ENCODE measurements at regions not wholly inside any gene's neighbourhood (a gene's known extent, or its start where the extent isn't known, plus 50 kb on each side); places are given as distances from the start of the nearest gene placed in this dataset.

GRCh38 chr2:59322870-59323269 is 1081.7 kb upstream of the FANCL start:
- no peak for ATAC-seq
- TF ChIP-seq ZNF70 (CRISPR knock-in tag; IDR thresholded peaks at IDR 0.05) = no peak
- TF ChIP-seq GLIS3 (CRISPR knock-in tag; IDR thresholded peaks at IDR 0.05) = no peak
- no peak for TF ChIP-seq ZC3H10 (CRISPR knock-in tag; IDR thresholded peaks at IDR 0.05)
- TF ChIP-seq CSRNP3 (CRISPR knock-in tag; IDR thresholded peaks at IDR 0.05) = no peak
- no peak for TF ChIP-seq PATZ1 (CRISPR knock-in tag; IDR thresholded peaks at IDR 0.05; ENCODE audit: borderline replicate concordance)
- no peak for TF ChIP-seq SNAI2 (CRISPR knock-in tag; IDR thresholded peaks at IDR 0.05)
- TF ChIP-seq ZNF8 (CRISPR knock-in tag; IDR thresholded peaks at IDR 0.05) = no peak
- no peak for TF ChIP-seq ARNTL (CRISPR knock-in tag; IDR thresholded peaks at IDR 0.05; ENCODE audit: borderline replicate concordance, low read depth)
- no peak for TF ChIP-seq POU6F1 (CRISPR knock-in tag; IDR thresholded peaks at IDR 0.05; ENCODE audit: borderline replicate concordance, low read depth)
- no peak for TF ChIP-seq CSDC2 (CRISPR knock-in tag; IDR thresholded peaks at IDR 0.05)
- TF ChIP-seq CREB5 (CRISPR knock-in tag; IDR thresholded peaks at IDR 0.05; ENCODE audit: low read depth) = no peak
- no peak for TF ChIP-seq ISL1 (CRISPR knock-in tag; IDR thresholded peaks at IDR 0.05)
- no peak for TF ChIP-seq ZFP3 (CRISPR knock-in tag; IDR thresholded peaks at IDR 0.05)
- no peak for TF ChIP-seq ESRRG (CRISPR knock-in tag; IDR thresholded peaks at IDR 0.05)
- TF ChIP-seq PPARA (CRISPR knock-in tag; IDR thresholded peaks at IDR 0.05; ENCODE audit: borderline replicate concordance) = no peak
- TF ChIP-seq OSR1 (CRISPR knock-in tag; IDR thresholded peaks at IDR 0.05) = no peak
- no peak for TF ChIP-seq ZFP30 (CRISPR knock-in tag; IDR thresholded peaks at IDR 0.05)
- no peak for TF ChIP-seq TSHZ2 (CRISPR knock-in tag; IDR thresholded peaks at IDR 0.05)

- no peak for ATAC-seq
- TF ChIP-seq OSR1 (CRISPR knock-in tag; IDR thresholded peaks at IDR 0.05) = no peak
- TF ChIP-seq CSDC2 (CRISPR knock-in tag; IDR thresholded peaks at IDR 0.05) = no peak
- TF ChIP-seq ZNF8 (CRISPR knock-in tag; IDR thresholded peaks at IDR 0.05) = no peak
- TF ChIP-seq POU6F1 (CRISPR knock-in tag; IDR thresholded peaks at IDR 0.05; ENCODE audit: borderline replicate concordance, low read depth) = no peak
- no peak for TF ChIP-seq CSRNP3 (CRISPR knock-in tag; IDR thresholded peaks at IDR 0.05)
- TF ChIP-seq BACH2 (CRISPR knock-in tag; IDR thresholded peaks at IDR 0.05; ENCODE audit: borderline replicate concordance) = no peak
- TF ChIP-seq TOX (CRISPR knock-in tag; IDR thresholded peaks at IDR 0.05; ENCODE audit: borderline replicate concordance) = no peak
- no peak for TF ChIP-seq RARB (CRISPR knock-in tag; IDR thresholded peaks at IDR 0.05)
- TF ChIP-seq ZNF565 (CRISPR knock-in tag; conservative IDR thresholded peaks at IDR 0.05; ENCODE audit: low read depth) = no peak
- no peak for TF ChIP-seq ZFP3 (CRISPR knock-in tag; IDR thresholded peaks at IDR 0.05)
- TF ChIP-seq TCF4 (CRISPR knock-in tag; IDR thresholded peaks at IDR 0.05; ENCODE audit: borderline replicate concordance) = no peak
- no peak for TF ChIP-seq PATZ1 (CRISPR knock-in tag; IDR thresholded peaks at IDR 0.05; ENCODE audit: borderline replicate concordance)
- TF ChIP-seq ZFP30 (CRISPR knock-in tag; IDR thresholded peaks at IDR 0.05) = no peak
- no peak for TF ChIP-seq ZC3H10 (CRISPR knock-in tag; IDR thresholded peaks at IDR 0.05)
Observed at GRCh38 chr2:59322005-59322404, 1080.9 kb upstream of the FANCL start.
